Endothelial cell of umbilical vein (primary cell): ENCODE measurements at regions not wholly inside any gene's neighbourhood (a gene's known extent, or its start where the extent isn't known, plus 50 kb on each side); places are given as distances from the start of the nearest gene placed in this dataset.

Experiments
- EZH2 ChIP-seq: IDR thresholded peaks from 2 replicates; pipeline ENCODE4 v1.6.1; 2012; ENCODE audit warnings: borderline replicate concordance, low read depth, mild to moderate bottlenecking, moderate library complexity, low read length, inconsistent platforms; ENCODE audit not compliant: severe bottlenecking
- FOS ChIP-seq: IDR thresholded peaks from 2 replicates; pipeline ENCODE4 v1.6.1; 2011; ENCODE audit warnings: mild to moderate bottlenecking, low read length, moderate library complexity, borderline replicate concordance; ENCODE audit not compliant: insufficient read depth
- GATA2 ChIP-seq: IDR thresholded peaks from 2 replicates; pipeline ENCODE4 v1.7.0; 2011; ENCODE audit warnings: low read depth, mild to moderate bottlenecking, moderate library complexity, mixed read lengths, low read length; ENCODE audit not compliant: insufficient read length, insufficient read depth
- JUN ChIP-seq: IDR thresholded peaks from 2 replicates; pipeline ENCODE4 v1.6.1; 2011; ENCODE audit warnings: borderline replicate concordance, low read depth; ENCODE audit not compliant: insufficient read length, insufficient read depth
- MYC ChIP-seq: IDR thresholded peaks from one replicate; pipeline ENCODE4 v1.6.1; 2011; ENCODE audit warnings: mild to moderate bottlenecking, low read depth, low read length
- POLR2A ChIP-seq: IDR thresholded peaks from 2 replicates; pipeline ENCODE4 v1.6.1; 2012; ENCODE audit warnings: low read depth, mild to moderate bottlenecking, control low read depth, low read length
- POLR2AphosphoS5 ChIP-seq: IDR thresholded peaks from 2 replicates; pipeline ENCODE4 v1.6.1; 2012; ENCODE audit warnings: low read depth, mild to moderate bottlenecking, control low read depth, low read length, moderate library complexity; ENCODE audit not compliant: insufficient read depth
- TF ChIP-seq, protein P1 (sequence below), 2 donors: IDR thresholded peaks; 1 replicate in 1 of 2; 2 replicates in 1 of 2; pipeline ENCODE4 v1.5.1; 2011; ENCODE audit warnings: low read length in 2 of 2, mild to moderate bottlenecking in 2 of 2, moderate library complexity in 2 of 2, control low read depth in 1 of 2, inconsistent platforms in 1 of 2, low read depth in 1 of 2; ENCODE audit not compliant: insufficient read depth in 1 of 2; ENCODE audit errors: extremely low read depth in 1 of 2
- TF ChIP-seq, protein P2 (sequence below): IDR thresholded peaks from 2 replicates; pipeline ENCODE4 v1.6.1; 2011; ENCODE audit not compliant: insufficient read depth, insufficient read length

DNA sequence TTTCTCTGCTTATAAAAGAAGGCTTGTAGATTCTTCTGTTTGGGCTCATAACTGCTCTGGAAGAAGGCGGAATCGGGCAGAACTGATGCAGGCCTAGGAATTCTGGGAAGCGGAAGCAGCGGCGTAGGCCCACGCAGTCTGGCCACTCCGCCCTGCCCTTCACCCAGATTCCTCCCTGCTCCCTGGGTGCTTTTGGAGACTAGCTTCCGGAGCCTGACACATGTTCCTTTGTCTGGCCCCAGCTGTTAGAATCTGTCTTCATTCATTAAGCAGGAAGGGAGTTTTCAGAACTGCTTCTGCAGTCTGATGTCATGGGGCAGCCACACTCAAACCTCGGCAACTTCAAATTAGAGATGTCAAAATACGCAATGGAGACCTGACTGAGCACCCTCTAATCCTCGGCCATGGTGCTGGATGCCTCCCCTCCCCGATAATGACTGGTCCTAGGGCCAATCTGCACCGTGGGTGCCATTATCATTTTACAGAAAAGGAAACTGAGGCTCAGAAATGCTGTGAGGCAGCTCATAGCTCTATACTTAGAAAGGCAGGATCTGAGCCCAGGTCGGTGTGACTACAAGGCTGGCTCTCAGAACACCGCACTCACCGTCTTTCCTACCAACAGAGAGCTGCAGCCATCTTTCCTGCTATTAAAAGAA, 275.7 kb downstream of the MYCN start:
- TF ChIP-seq, protein P1, sequence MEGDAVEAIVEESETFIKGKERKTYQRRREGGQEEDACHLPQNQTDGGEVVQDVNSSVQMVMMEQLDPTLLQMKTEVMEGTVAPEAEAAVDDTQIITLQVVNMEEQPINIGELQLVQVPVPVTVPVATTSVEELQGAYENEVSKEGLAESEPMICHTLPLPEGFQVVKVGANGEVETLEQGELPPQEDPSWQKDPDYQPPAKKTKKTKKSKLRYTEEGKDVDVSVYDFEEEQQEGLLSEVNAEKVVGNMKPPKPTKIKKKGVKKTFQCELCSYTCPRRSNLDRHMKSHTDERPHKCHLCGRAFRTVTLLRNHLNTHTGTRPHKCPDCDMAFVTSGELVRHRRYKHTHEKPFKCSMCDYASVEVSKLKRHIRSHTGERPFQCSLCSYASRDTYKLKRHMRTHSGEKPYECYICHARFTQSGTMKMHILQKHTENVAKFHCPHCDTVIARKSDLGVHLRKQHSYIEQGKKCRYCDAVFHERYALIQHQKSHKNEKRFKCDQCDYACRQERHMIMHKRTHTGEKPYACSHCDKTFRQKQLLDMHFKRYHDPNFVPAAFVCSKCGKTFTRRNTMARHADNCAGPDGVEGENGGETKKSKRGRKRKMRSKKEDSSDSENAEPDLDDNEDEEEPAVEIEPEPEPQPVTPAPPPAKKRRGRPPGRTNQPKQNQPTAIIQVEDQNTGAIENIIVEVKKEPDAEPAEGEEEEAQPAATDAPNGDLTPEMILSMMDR (IDR thresholded peaks at IDR 0.05; ENCODE audit: extremely low read depth in 1 of 2, insufficient read depth in 1 of 2, low read depth in 1 of 2, low read length in 2 of 2): no peak
- TF ChIP-seq EZH2: no peak
- no peak for TF ChIP-seq POLR2A
- no peak for TF ChIP-seq JUN
- TF ChIP-seq, protein P2, sequence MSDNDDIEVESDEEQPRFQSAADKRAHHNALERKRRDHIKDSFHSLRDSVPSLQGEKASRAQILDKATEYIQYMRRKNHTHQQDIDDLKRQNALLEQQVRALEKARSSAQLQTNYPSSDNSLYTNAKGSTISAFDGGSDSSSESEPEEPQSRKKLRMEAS: no peak
- TF ChIP-seq GATA2: no peak
- TF ChIP-seq POLR2AphosphoS5: no peak
- no peak for TF ChIP-seq FOS
- no peak for TF ChIP-seq MYC
